ENCODE measurements at regions not wholly inside any gene's neighbourhood (a gene's known extent, or its start where the extent isn't known, plus 50 kb on each side); places are given as distances from the start of the nearest gene placed in this dataset.

DNA sequence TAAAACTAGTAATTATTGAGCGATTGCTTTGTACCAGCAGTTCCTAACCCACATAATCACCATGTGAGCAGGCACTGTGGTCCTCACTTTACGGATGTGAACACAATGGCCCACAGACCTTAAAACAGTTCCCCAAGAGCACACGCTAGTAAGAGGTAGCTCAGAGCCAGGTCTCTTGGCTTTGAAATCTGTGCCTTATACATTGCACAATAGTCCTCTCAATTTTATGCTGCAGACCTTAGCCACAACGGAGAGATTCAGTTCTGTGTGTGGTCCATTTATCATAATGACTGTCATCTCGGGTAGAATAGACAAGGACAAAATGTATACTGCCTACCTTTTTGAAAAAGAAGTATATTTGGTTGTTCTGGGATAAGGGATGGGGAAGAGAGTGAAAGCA is 289.0 kb upstream of the ANKRD55 start:
- Histone ChIP-seq H3K27ac (ENCODE audit: low read depth, low read length) (no peak overlapping the region), H3K4me3 (ENCODE audit: low read length) (no peak overlapping the region), H3K36me3 (ENCODE audit: insufficient read depth, low read length) (no peaks in the 10 kb centered on the region), H3K9ac (ENCODE audit: low read depth, low read length) (no peak overlapping the region), H3K4me1 (ENCODE audit: insufficient read depth, low read length) (no peaks in the 10 kb centered on the region), H3K9me3 (ENCODE audit: insufficient read depth, low read depth, low read length) (no peaks in the 10 kb centered on the region), H3K27me3 (ENCODE audit: insufficient read depth, low read length) (no peaks in the 10 kb centered on the region)
- 75% methylated on average over 5 of the region's 5 CpGs for WGBS

DNA sequence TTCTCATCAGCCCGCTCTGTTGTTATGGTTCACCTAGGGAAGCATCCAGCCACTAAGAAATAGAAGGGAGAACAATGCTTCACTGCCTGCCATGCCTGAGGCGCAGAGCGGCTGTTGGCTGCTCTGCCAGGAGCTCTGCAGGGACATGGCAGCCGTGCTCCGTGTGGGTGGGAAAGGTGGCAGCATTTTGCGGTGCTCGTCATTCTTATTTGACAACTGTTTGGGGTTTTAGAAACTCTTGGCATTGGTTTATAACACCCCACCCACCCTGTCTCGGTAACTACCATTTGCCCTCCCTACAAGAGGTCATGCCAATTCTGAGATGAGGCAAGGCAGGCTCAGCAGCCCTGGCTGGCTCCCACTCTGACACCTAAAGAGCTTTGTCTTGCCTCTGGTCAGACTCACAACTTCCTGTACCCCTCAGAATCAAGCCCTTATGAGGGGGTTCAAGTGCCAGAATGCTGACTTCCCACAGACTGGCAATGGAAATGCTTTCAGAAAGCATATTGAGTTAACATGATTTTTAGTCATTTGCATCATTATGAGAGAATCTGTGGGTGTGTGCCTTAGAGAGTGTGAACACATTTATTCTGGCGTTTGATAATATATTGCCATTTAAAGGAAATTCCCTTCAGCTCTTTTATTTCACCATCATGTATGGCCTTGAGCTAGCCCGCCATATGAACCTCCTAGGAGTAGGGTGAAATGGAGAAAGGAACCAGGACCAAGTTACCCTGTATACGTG is 288.0 kb upstream of the ANKRD55 start:
- no peak overlapping the region for H3K27ac ChIP-seq (ENCODE audit: low read depth, low read length)
- 96% methylated on average over 11 of the region's 11 CpGs for WGBS
- no peaks in the 10 kb centered on the region for H3K27me3 ChIP-seq (ENCODE audit: insufficient read depth, low read length)
- H3K36me3 ChIP-seq (ENCODE audit: insufficient read depth, low read length) = no peaks in the 10 kb centered on the region
- no peaks in the 10 kb centered on the region for H3K4me1 ChIP-seq (ENCODE audit: insufficient read depth, low read length)
- H3K9me3 ChIP-seq (ENCODE audit: insufficient read depth, low read depth, low read length) = no peaks in the 10 kb centered on the region
- no peak overlapping the region for H3K4me3 ChIP-seq (ENCODE audit: low read length)
- no peak overlapping the region for H3K9ac ChIP-seq (ENCODE audit: low read depth, low read length)

GRCh38 chr5:56518820-56519219 is 285.7 kb upstream of the ANKRD55 start:
- WGBS = 95% methylated on average over 4 of the region's 4 CpGs
- Histone ChIP-seq H3K27ac (ENCODE audit: low read depth, low read length) (no peak overlapping the region), H3K4me1 (ENCODE audit: insufficient read depth, low read length) (no peaks in the 10 kb centered on the region), H3K9me3 (ENCODE audit: insufficient read depth, low read depth, low read length) (no peaks in the 10 kb centered on the region), H3K36me3 (ENCODE audit: insufficient read depth, low read length) (no peaks in the 10 kb centered on the region), H3K9ac (ENCODE audit: low read depth, low read length) (no peak overlapping the region), H3K4me3 (ENCODE audit: low read length) (no peak overlapping the region), H3K27me3 (ENCODE audit: insufficient read depth, low read length) (no peaks in the 10 kb centered on the region)

DNA sequence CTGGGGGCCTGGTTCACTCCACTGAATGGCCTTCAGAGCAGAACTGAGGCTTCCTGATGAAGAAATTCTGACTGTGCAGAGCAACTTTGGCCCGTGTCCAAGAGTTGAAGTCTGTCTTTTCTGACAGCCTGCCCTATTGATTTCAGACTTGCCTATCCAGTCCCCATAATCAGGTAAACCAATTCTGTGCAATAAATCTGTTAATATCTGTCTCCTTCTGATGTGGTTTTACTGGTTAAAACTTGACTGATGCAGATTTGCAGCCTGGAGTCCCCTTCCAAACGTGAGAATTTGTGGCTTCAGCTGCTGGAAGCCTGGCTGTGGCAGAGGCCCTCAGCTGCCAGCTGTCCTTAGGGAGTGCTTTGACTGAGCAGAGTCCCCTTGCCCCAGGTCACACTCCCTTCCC is 283.9 kb upstream of the ANKRD55 start:
- H3K4me3 ChIP-seq (ENCODE audit: low read length) = no peak overlapping the region
- H3K36me3 ChIP-seq (ENCODE audit: insufficient read depth, low read length) = no peaks in the 10 kb centered on the region
- no peaks in the 10 kb centered on the region for H3K9me3 ChIP-seq (ENCODE audit: insufficient read depth, low read depth, low read length)
- H3K27me3 ChIP-seq (ENCODE audit: insufficient read depth, low read length) = no peaks in the 10 kb centered on the region
- WGBS = 87% methylated on average over 2 of the region's 2 CpGs
- no peak overlapping the region for H3K9ac ChIP-seq (ENCODE audit: low read depth, low read length)
- no peaks in the 10 kb centered on the region for H3K4me1 ChIP-seq (ENCODE audit: insufficient read depth, low read length)
- no peak overlapping the region for H3K27ac ChIP-seq (ENCODE audit: low read depth, low read length)

DNA sequence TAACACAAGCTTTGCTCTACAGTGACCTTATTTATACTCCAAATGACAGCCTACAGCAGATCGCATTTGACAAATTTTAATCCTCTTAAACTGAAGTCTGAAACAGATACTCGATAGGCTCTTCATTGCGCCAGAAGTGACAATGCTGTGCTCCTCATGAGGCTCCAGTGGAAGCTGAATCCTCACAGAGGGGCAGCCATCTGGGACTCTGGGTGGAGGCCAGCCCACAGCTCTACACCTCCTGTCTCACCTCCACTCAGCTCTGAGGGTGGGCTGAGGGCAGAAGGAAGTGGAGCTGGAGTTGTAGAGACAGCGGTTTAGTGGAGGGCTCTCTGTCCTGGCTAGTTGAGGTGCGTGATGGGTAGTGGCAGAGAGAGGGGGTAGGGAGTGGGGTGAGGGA is 283.3 kb upstream of the ANKRD55 start:
- no peaks in the 10 kb centered on the region for H3K4me1 ChIP-seq (ENCODE audit: insufficient read depth, low read length)
- WGBS = 94% methylated on average over 5 of the region's 5 CpGs

DNA sequence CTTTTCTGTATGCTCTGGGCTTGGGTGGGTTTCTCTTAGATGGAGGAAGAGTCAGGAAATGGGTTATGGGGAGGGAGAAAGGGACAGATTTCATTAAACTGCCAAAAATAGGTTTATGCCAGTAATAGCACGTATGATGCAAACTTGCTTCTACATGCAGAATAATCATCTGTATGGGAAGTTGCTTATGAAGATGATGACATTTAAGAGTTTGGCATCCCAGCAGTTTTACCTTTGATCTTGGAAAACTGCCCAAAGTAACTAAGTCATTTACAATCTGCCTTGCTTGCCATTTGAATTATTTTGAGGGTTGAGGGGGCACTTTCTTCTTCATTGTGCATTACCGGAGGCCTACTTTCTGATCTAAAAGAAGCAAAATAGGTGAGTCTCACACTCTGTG is 282.9 kb upstream of the ANKRD55 start:
- Histone ChIP-seq H3K36me3 (ENCODE audit: insufficient read depth, low read length) (no peaks in the 10 kb centered on the region), H3K4me3 (ENCODE audit: low read length) (no peak overlapping the region), H3K9ac (ENCODE audit: low read depth, low read length) (no peak overlapping the region), H3K4me1 (ENCODE audit: insufficient read depth, low read length) (no peaks in the 10 kb centered on the region), H3K27me3 (ENCODE audit: insufficient read depth, low read length) (no peaks in the 10 kb centered on the region), H3K9me3 (ENCODE audit: insufficient read depth, low read depth, low read length) (no peaks in the 10 kb centered on the region), H3K27ac (ENCODE audit: low read depth, low read length) (no peak overlapping the region)
- WGBS = 90% methylated on average over 2 of the region's 2 CpGs

More for the DNA sequence above, 283.3 kb upstream of the ANKRD55 start:
- H3K36me3 ChIP-seq (ENCODE audit: insufficient read depth, low read length) = no peaks in the 10 kb centered on the region
- H3K27ac ChIP-seq (ENCODE audit: low read depth, low read length) = no peak overlapping the region
- H3K27me3 ChIP-seq (ENCODE audit: insufficient read depth, low read length) = no peaks in the 10 kb centered on the region
- H3K4me3 ChIP-seq (ENCODE audit: low read length) = no peak overlapping the region
- no peak overlapping the region for H3K9ac ChIP-seq (ENCODE audit: low read depth, low read length)
- H3K9me3 ChIP-seq (ENCODE audit: insufficient read depth, low read depth, low read length) = no peaks in the 10 kb centered on the region

DNA sequence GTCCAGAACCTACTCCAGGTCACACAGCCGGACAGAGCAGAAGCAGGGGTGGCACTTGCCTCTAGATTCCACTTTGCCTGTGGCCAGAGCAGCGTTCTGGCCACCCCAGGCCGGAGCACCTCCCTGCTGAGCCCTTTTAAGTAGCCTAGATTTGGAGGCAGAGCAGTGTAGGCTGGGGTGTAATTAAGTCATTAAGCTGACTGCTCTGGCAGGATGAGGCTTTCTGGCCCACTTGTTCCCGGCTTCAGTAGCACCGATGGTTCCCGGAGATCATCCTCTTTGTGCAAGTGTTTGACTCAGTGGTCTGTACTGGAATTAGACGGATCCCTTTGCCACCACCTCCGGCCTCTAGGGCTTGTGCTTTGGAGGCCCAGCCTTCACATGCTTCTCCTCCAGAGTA is 281.9 kb upstream of the ANKRD55 start:
- Histone ChIP-seq H3K9ac (ENCODE audit: low read depth, low read length) (no peak overlapping the region), H3K4me1 (ENCODE audit: insufficient read depth, low read length) (0 out of 2 replicates have a peak, but pooled peaks cover 2% of the 10 kb centered on the region), H3K4me3 (ENCODE audit: low read length) (no peak overlapping the region), H3K9me3 (ENCODE audit: insufficient read depth, low read depth, low read length) (no peaks in the 10 kb centered on the region), H3K27ac (ENCODE audit: low read depth, low read length) (no peak overlapping the region), H3K27me3 (ENCODE audit: insufficient read depth, low read length) (no peaks in the 10 kb centered on the region), H3K36me3 (ENCODE audit: insufficient read depth, low read length) (no peaks in the 10 kb centered on the region)
- 69% methylated on average over 8 of the region's 8 CpGs for WGBS

GRCh38 chr5:56514245-56514644 is 281.1 kb upstream of the ANKRD55 start:
- no peak overlapping the region for H3K9ac ChIP-seq (ENCODE audit: low read depth, low read length)
- H3K36me3 ChIP-seq (ENCODE audit: insufficient read depth, low read length) = no peaks in the 10 kb centered on the region
- no peaks in the 10 kb centered on the region for H3K9me3 ChIP-seq (ENCODE audit: insufficient read depth, low read depth, low read length)
- H3K4me3 ChIP-seq (ENCODE audit: low read length) = no peak overlapping the region
- WGBS = 58% methylated on average over 4 of the region's 4 CpGs
- H3K27ac ChIP-seq (ENCODE audit: low read depth, low read length) = no peak overlapping the region
- no peaks in the 10 kb centered on the region for H3K27me3 ChIP-seq (ENCODE audit: insufficient read depth, low read length)
- 0 out of 2 replicates have a peak, but pooled peaks cover 6% of the 10 kb centered on the region for H3K4me1 ChIP-seq (ENCODE audit: insufficient read depth, low read length)

DNA sequence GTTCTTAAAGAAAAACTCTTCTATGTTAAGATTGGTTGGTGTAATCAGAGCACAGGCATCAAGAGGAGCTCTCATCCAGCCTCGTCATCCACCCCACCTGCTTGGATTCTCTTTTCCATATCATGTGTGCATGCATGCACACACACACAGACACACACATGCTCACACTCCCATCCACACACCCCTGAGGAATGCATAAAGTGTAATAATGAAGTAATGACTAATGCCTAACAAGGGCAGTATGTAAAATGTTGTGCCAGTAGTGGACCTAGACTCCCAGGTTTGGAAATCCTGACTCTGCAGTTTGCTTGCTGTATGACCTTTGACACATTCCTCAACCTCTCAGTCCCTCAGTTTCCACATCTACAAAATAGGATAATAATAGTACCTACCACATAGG is 280.0 kb upstream of the ANKRD55 start:
- H3K27ac ChIP-seq (ENCODE audit: low read depth, low read length) = no peak overlapping the region
- no peaks in the 10 kb centered on the region for H3K36me3 ChIP-seq (ENCODE audit: insufficient read depth, low read length)
- 0% methylated on average over 1 of the region's 1 CpG for WGBS
- no peaks in the 10 kb centered on the region for H3K27me3 ChIP-seq (ENCODE audit: insufficient read depth, low read length)
- no peaks in the 10 kb centered on the region for H3K9me3 ChIP-seq (ENCODE audit: insufficient read depth, low read depth, low read length)
- no peak overlapping the region for H3K9ac ChIP-seq (ENCODE audit: low read depth, low read length)
- H3K4me1 ChIP-seq (ENCODE audit: insufficient read depth, low read length) = 0 out of 2 replicates have a peak, but pooled peaks cover 6% of the 10 kb centered on the region
- H3K4me3 ChIP-seq (ENCODE audit: low read length) = no peak overlapping the region

GRCh38 chr5:56512313-56512996 is 279.3 kb upstream of the ANKRD55 start:
- Histone ChIP-seq H3K27ac (ENCODE audit: low read depth, low read length) (no peak overlapping the region), H3K4me3 (ENCODE audit: low read length) (no peak overlapping the region), H3K27me3 (ENCODE audit: insufficient read depth, low read length) (no peaks in the 10 kb centered on the region), H3K36me3 (ENCODE audit: insufficient read depth, low read length) (no peaks in the 10 kb centered on the region), H3K4me1 (ENCODE audit: insufficient read depth, low read length) (0 out of 2 replicates have a peak, but pooled peaks cover 6% of the 10 kb centered on the region), H3K9me3 (ENCODE audit: insufficient read depth, low read depth, low read length) (no peaks in the 10 kb centered on the region), H3K9ac (ENCODE audit: low read depth, low read length) (no peak overlapping the region)
- 71% methylated on average over 4 of the region's 6 CpGs for WGBS

DNA sequence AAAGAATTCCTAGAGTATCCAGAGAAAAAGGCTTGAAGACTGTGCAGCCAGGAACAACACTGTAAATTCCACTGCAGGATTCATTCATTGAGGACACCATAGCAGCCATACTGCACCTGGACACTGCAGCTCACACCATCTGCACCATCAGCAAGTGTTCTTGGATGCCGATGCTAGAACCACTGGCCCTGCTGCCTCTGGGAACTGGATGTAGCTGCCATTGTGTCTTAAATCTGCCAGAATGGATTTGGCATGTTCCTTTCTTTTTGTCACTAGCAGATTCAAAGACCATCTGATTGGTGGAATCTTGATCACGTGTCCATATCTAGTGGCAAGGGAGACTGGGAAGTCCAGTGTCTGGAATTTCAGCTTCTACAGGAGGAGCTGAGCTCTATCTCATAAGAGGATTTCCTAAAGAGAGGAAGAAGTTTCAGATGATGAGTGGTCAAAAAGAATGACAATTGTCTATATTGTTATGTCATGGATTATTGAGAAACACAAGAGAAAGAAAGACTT is 278.3 kb upstream of the ANKRD55 start:
- Histone ChIP-seq H3K9me3 (ENCODE audit: insufficient read depth, low read depth, low read length) (no peaks in the 10 kb centered on the region), H3K4me1 (ENCODE audit: insufficient read depth, low read length) (0 out of 2 replicates have a peak, but pooled peaks cover 6% of the 10 kb centered on the region), H3K27me3 (ENCODE audit: insufficient read depth, low read length) (no peaks in the 10 kb centered on the region), H3K9ac (ENCODE audit: low read depth, low read length) (no peak overlapping the region), H3K36me3 (ENCODE audit: insufficient read depth, low read length) (no peaks in the 10 kb centered on the region), H3K4me3 (ENCODE audit: low read length) (no peak overlapping the region), H3K27ac (ENCODE audit: low read depth, low read length) (no peak overlapping the region)
- 94% methylated on average over 2 of the region's 2 CpGs for WGBS

All from HUES64 (cell line).